ENCODE measurements at regions not wholly inside any gene's neighbourhood (a gene's known extent, or its start where the extent isn't known, plus 50 kb on each side); places are given as distances from the start of the nearest gene placed in this dataset.

DNA sequence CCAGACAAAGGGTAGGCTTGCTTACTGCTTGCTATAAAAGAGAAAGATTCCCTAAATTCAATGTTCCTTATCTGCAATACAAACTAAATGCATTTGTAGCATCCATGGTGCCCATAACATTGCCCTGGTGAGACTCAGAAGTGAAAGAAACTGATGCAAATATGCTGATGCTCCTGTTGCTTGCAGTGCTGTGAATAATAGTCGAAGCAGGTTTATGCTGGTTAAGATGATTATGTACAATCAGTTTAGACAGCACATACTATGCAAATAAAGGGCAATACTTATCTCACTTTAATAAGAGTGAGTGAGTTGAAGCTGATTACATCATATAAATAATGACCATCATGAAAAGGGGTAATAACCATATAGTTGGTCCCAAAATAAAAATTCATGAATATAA, 215.5 kb downstream of the SNCAIP start:
- no peak overlapping the region for H3K9ac ChIP-seq (ENCODE audit: low read length)
- H3K4me3 ChIP-seq (ENCODE audit: low read length): no peak overlapping the region
- H4K20me1 ChIP-seq (ENCODE audit: insufficient read depth): no peaks in the 10 kb centered on the region
- no peaks in the 10 kb centered on the region for H3K9me2 ChIP-seq (ENCODE audit: insufficient read depth, low read length)
- TF ChIP-seq, protein P1, sequence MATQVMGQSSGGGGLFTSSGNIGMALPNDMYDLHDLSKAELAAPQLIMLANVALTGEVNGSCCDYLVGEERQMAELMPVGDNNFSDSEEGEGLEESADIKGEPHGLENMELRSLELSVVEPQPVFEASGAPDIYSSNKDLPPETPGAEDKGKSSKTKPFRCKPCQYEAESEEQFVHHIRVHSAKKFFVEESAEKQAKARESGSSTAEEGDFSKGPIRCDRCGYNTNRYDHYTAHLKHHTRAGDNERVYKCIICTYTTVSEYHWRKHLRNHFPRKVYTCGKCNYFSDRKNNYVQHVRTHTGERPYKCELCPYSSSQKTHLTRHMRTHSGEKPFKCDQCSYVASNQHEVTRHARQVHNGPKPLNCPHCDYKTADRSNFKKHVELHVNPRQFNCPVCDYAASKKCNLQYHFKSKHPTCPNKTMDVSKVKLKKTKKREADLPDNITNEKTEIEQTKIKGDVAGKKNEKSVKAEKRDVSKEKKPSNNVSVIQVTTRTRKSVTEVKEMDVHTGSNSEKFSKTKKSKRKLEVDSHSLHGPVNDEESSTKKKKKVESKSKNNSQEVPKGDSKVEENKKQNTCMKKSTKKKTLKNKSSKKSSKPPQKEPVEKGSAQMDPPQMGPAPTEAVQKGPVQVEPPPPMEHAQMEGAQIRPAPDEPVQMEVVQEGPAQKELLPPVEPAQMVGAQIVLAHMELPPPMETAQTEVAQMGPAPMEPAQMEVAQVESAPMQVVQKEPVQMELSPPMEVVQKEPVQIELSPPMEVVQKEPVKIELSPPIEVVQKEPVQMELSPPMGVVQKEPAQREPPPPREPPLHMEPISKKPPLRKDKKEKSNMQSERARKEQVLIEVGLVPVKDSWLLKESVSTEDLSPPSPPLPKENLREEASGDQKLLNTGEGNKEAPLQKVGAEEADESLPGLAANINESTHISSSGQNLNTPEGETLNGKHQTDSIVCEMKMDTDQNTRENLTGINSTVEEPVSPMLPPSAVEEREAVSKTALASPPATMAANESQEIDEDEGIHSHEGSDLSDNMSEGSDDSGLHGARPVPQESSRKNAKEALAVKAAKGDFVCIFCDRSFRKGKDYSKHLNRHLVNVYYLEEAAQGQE (IDR thresholded peaks at IDR 0.05; ENCODE audit: borderline replicate concordance): no peak
- TF ChIP-seq POLR2AphosphoS5 (IDR thresholded peaks at IDR 0.05) (no peak), EP300 (conservative IDR thresholded peaks at IDR 0.05; ENCODE audit: poor library complexity, severe bottlenecking) (no peak), RAD21 (conservative IDR thresholded peaks at IDR 0.05) (no peak), EZH2 (IDR thresholded peaks at IDR 0.05; ENCODE audit: borderline replicate concordance, insufficient read depth, low read length, poor library complexity, severe bottlenecking) (no peak), SMC3 (conservative IDR thresholded peaks at IDR 0.05; ENCODE audit: poor library complexity) (no peak), MXI1 (conservative IDR thresholded peaks at IDR 0.05; ENCODE audit: poor library complexity, severe bottlenecking) (no peak), TAF1 (IDR thresholded peaks at IDR 0.05; ENCODE audit: low read depth) (no peak)
- TF ChIP-seq, protein P2, sequence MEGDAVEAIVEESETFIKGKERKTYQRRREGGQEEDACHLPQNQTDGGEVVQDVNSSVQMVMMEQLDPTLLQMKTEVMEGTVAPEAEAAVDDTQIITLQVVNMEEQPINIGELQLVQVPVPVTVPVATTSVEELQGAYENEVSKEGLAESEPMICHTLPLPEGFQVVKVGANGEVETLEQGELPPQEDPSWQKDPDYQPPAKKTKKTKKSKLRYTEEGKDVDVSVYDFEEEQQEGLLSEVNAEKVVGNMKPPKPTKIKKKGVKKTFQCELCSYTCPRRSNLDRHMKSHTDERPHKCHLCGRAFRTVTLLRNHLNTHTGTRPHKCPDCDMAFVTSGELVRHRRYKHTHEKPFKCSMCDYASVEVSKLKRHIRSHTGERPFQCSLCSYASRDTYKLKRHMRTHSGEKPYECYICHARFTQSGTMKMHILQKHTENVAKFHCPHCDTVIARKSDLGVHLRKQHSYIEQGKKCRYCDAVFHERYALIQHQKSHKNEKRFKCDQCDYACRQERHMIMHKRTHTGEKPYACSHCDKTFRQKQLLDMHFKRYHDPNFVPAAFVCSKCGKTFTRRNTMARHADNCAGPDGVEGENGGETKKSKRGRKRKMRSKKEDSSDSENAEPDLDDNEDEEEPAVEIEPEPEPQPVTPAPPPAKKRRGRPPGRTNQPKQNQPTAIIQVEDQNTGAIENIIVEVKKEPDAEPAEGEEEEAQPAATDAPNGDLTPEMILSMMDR (IDR thresholded peaks at IDR 0.05; ENCODE audit: poor library complexity, severe bottlenecking): no peak
- H3K9me3 ChIP-seq (ENCODE audit: low read length): no peaks in the 10 kb centered on the region
- no peak overlapping the region for H2AFZ ChIP-seq (ENCODE audit: low read depth, low read length)
- no peak overlapping the region for H3K27ac ChIP-seq (ENCODE audit: low read length)
- no peaks in the 10 kb centered on the region for H3K27me3 ChIP-seq (ENCODE audit: insufficient read depth, low read depth, low read length)
- H3F3A ChIP-seq (ENCODE audit: insufficient read depth, low read length, poor library complexity, severe bottlenecking): no peaks in the 10 kb centered on the region
- no peak overlapping the region for H3K4me2 ChIP-seq (ENCODE audit: low read length)
- no peaks in the 10 kb centered on the region for H3K79me2 ChIP-seq (replicated peaks; ENCODE audit: insufficient read depth, low read length)
- no peaks in the 10 kb centered on the region for H3K36me3 ChIP-seq (ENCODE audit: insufficient read depth, low read length)

DNA sequence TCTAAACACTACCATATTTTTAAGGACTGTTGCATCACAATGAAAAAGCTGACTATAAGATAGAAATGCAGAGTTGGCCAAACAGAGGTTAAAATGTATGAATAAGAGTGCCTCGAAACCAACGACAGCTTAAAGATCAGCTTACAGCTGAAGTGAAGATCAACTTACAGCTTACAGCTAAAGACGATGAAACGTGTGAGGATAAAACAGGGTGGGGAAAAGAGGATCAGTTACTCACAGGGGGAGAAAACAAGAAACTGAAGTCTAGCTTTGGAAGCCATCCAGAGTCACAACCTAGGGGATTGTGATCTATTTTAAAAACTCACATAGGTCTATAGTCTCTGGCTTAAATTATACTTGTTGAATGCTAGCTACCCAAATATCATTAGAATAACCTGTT, 220.0 kb downstream of the SNCAIP start:
- no peak overlapping the region for H3K4me2 ChIP-seq (ENCODE audit: low read length)
- no peak overlapping the region for H2AFZ ChIP-seq (ENCODE audit: low read depth, low read length)
- no peaks in the 10 kb centered on the region for H3K27me3 ChIP-seq (ENCODE audit: insufficient read depth, low read depth, low read length)

More for the DNA sequence above, 220.0 kb downstream of the SNCAIP start:
- H3K4me3 ChIP-seq (ENCODE audit: low read length): no peak overlapping the region
- no peaks in the 10 kb centered on the region for H3K79me2 ChIP-seq (replicated peaks; ENCODE audit: insufficient read depth, low read length)
- H3K9ac ChIP-seq (ENCODE audit: low read length): no peak overlapping the region
- no peaks in the 10 kb centered on the region for H3K9me2 ChIP-seq (ENCODE audit: insufficient read depth, low read length)
- H4K20me1 ChIP-seq (ENCODE audit: insufficient read depth): no peaks in the 10 kb centered on the region
- TF ChIP-seq, protein P2 (IDR thresholded peaks at IDR 0.05; ENCODE audit: poor library complexity, severe bottlenecking): no peak
- TF ChIP-seq EZH2 (IDR thresholded peaks at IDR 0.05; ENCODE audit: borderline replicate concordance, insufficient read depth, low read length, poor library complexity, severe bottlenecking) (no peak), MXI1 (conservative IDR thresholded peaks at IDR 0.05; ENCODE audit: poor library complexity, severe bottlenecking) (no peak), POLR2AphosphoS5 (IDR thresholded peaks at IDR 0.05) (no peak), SMC3 (conservative IDR thresholded peaks at IDR 0.05; ENCODE audit: poor library complexity) (no peak), EP300 (conservative IDR thresholded peaks at IDR 0.05; ENCODE audit: poor library complexity, severe bottlenecking) (no peak), TAF1 (IDR thresholded peaks at IDR 0.05; ENCODE audit: low read depth) (no peak), RAD21 (conservative IDR thresholded peaks at IDR 0.05) (no peak)
- TF ChIP-seq, protein P1 (IDR thresholded peaks at IDR 0.05; ENCODE audit: borderline replicate concordance): no peak
- H3F3A ChIP-seq (ENCODE audit: insufficient read depth, low read length, poor library complexity, severe bottlenecking): no peaks in the 10 kb centered on the region
- H3K27ac ChIP-seq (ENCODE audit: low read length): no peak overlapping the region
- H3K9me3 ChIP-seq (ENCODE audit: low read length): no peaks in the 10 kb centered on the region
- H3K36me3 ChIP-seq (ENCODE audit: insufficient read depth, low read length): no peaks in the 10 kb centered on the region

Data from neural cell (in vitro differentiated cells).